ENCODE measurements at regions not wholly inside any gene's neighbourhood (a gene's known extent, or its start where the extent isn't known, plus 50 kb on each side); places are given as distances from the start of the nearest gene placed in this dataset.
"Not testable (repeated sequence)": the region's sequence is repeated elsewhere in the genome, so short reads cannot be mapped to it uniquely, and the experiment has no call there.

- no peak for DNase-seq (ENCODE audit: low spot score)
- FAIRE-seq, result no peak
These were observed 51.5 kb downstream of the CRPPA start for GRCh38 chr7:16369855-16370254.

GRCh38 chr7:16369309-16369708 lies 52.0 kb downstream of the CRPPA start:
- not testable (repeated sequence) for DNase-seq (ENCODE audit: low spot score); FAIRE-seq

GRCh38 chr7:16368885-16369284 lies 52.5 kb downstream of the CRPPA start:
- DNase-seq (ENCODE audit: low spot score), result no peak
- no peak for FAIRE-seq

GRCh38 chr7:16367115-16367514 lies 54.2 kb downstream of the CRPPA start:
- FAIRE-seq, result no peak
- no peak for DNase-seq (ENCODE audit: low spot score)

GRCh38 chr7:16365952-16366351 lies 55.4 kb downstream of the CRPPA start:
- no peak for FAIRE-seq

GRCh38 chr7:16365177-16365576 lies 56.2 kb downstream of the CRPPA start:
- no peak for FAIRE-seq

More at GRCh38 chr7:16365952-16366351, 55.4 kb downstream of the CRPPA start:
- no peak for DNase-seq (ENCODE audit: low spot score)

GRCh38 chr7:16359216-16359615 lies 62.1 kb downstream of the CRPPA start:
- FAIRE-seq (no peak), DNase-seq (ENCODE audit: low spot score) (no peak)

More at GRCh38 chr7:16365177-16365576, 56.2 kb downstream of the CRPPA start:
- DNase-seq (ENCODE audit: low spot score), result no peak

- no peak for DNase-seq (ENCODE audit: low spot score)
- peak; percentile 5 for FAIRE-seq
These were observed 63.4 kb downstream of the CRPPA start for GRCh38 chr7:16357921-16358320.

- FAIRE-seq (no peak), DNase-seq (ENCODE audit: low spot score) (no peak)
These were observed 63.9 kb downstream of the CRPPA start for GRCh38 chr7:16357474-16357873.

- no peak for FAIRE-seq
- DNase-seq (ENCODE audit: low spot score), result no peak
These were observed 64.9 kb downstream of the CRPPA start for GRCh38 chr7:16356301-16356958.

- no peak for FAIRE-seq
- DNase-seq (ENCODE audit: low spot score), result no peak
These were observed 66.8 kb downstream of the CRPPA start for GRCh38 chr7:16354573-16354972.

- no peak for FAIRE-seq
- DNase-seq (ENCODE audit: low spot score), result no peak
These were observed 68.1 kb downstream of the CRPPA start for GRCh38 chr7:16353226-16353625.

- no peak for DNase-seq (ENCODE audit: low spot score)
- FAIRE-seq, result no peak
These were observed 70.7 kb downstream of the CRPPA start for GRCh38 chr7:16350634-16351033.

- no peak for DNase-seq (ENCODE audit: low spot score)
- no peak for FAIRE-seq
These were observed 73.1 kb downstream of the CRPPA start for GRCh38 chr7:16348251-16348650.

GRCh38 chr7:16347827-16348192 lies 73.5 kb downstream of the CRPPA start:
- peak; percentile 40 for DNase-seq (ENCODE audit: low spot score)
- no peak for FAIRE-seq

GRCh38 chr7:16347066-16347826 lies 74.1 kb downstream of the CRPPA start:
- FAIRE-seq (no peak), DNase-seq (ENCODE audit: low spot score) (no peak)

- DNase-seq (ENCODE audit: low spot score) (peak; percentile 68), FAIRE-seq (peak; percentile 98)
These were observed 75.1 kb downstream of the CRPPA start for GRCh38 chr7:16345979-16346958.

GRCh38 chr7:16344927-16345326 lies 76.4 kb downstream of the CRPPA start:
- DNase-seq (ENCODE audit: low spot score) (no peak), FAIRE-seq (no peak)

- DNase-seq (ENCODE audit: low spot score) (no peak), FAIRE-seq (no peak)
These were observed 77.7 kb downstream of the CRPPA start for GRCh38 chr7:16343612-16344011.

- no peak for FAIRE-seq
- no peak for DNase-seq (ENCODE audit: low spot score)
These were observed 83.3 kb downstream of the CRPPA start for GRCh38 chr7:16338065-16338464.

- DNase-seq (ENCODE audit: low spot score) (no peak), FAIRE-seq (no peak)
These were observed 95.2 kb downstream of the CRPPA start for GRCh38 chr7:16326106-16326505.

- FAIRE-seq, result no peak
- no peak for DNase-seq (ENCODE audit: low spot score)
These were observed 98.0 kb downstream of the CRPPA start for GRCh38 chr7:16323313-16323712.
